HUES48 (cell line): ENCODE measurements at regions not wholly inside any gene's neighbourhood (a gene's known extent, or its start where the extent isn't known, plus 50 kb on each side); places are given as distances from the start of the nearest gene placed in this dataset.

ENCODE experiments used
- H3K27ac ChIP-seq: one replicate; pipeline ENCODE4 v1.7.0; 2013; ENCODE audit warnings: low read depth, low read length, inconsistent platforms
- H3K27me3 ChIP-seq: 2 replicates; pipeline ENCODE4 v1.6.1; 2013; ENCODE audit warnings: mild to moderate bottlenecking, low read length; ENCODE audit not compliant: control insufficient read depth, insufficient read depth
- H3K36me3 ChIP-seq: 2 replicates; pipeline ENCODE4 v1.6.1; 2013; ENCODE audit warnings: low read length; ENCODE audit not compliant: control insufficient read depth, insufficient read depth
- H3K4me1 ChIP-seq: 2 replicates; pipeline ENCODE4 v1.6.1; 2013; ENCODE audit warnings: mild to moderate bottlenecking, low read length; ENCODE audit not compliant: control insufficient read depth, insufficient read depth
- H3K4me3 ChIP-seq: 2 replicates; pipeline ENCODE4 v1.5.1; 2013; ENCODE audit warnings: mild to moderate bottlenecking, low read depth, low read length
- H3K9ac ChIP-seq: 2 replicates; pipeline ENCODE4 v1.6.1; 2013; ENCODE audit warnings: mild to moderate bottlenecking, low read depth, low read length, moderate library complexity
- H3K9me3 ChIP-seq: 2 replicates; pipeline ENCODE4 v1.6.1; 2013; ENCODE audit warnings: low read length; ENCODE audit not compliant: control insufficient read depth, insufficient read depth

GRCh38 chr2:56732946-56733345 is 549.2 kb downstream of the CCDC85A start:
- Histone ChIP-seq H3K9ac (no peak overlapping the region), H3K27me3 (no peaks in the 10 kb centered on the region), H3K36me3 (no peaks in the 10 kb centered on the region), H3K4me1 (no peaks in the 10 kb centered on the region), H3K27ac (no peak overlapping the region), H3K9me3 (no peaks in the 10 kb centered on the region), H3K4me3 (no peak overlapping the region)

- Histone ChIP-seq H3K27me3 (no peaks in the 10 kb centered on the region), H3K4me3 (no peak overlapping the region), H3K27ac (no peak overlapping the region), H3K9me3 (no peaks in the 10 kb centered on the region), H3K36me3 (no peaks in the 10 kb centered on the region), H3K9ac (no peak overlapping the region), H3K4me1 (no peaks in the 10 kb centered on the region)
These were observed 555.6 kb downstream of the CCDC85A start for GRCh38 chr2:56739413-56739812.

DNA sequence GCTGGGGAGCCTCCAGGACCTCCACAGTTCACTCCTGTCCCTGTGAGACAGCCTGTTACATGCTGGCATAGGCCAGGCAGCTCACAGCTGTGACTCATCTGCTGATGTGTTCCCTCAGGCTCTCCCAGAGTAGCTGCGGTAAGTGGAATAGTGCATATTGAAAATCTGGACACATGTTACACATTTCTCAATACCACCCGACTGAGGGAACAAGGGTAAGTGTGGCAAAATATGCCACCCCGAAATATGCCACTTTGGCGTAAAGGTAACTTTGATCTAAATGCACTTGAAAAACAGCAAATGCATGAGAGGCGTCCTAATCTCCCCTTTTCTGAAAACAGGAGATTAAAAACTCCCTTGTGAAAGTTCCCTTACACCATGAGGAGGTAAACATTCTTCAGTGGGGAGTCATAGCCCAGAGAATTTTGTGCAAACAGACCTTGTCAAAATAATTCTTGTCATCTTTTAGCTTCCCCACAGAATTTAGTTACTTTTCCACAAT is 557.9 kb downstream of the CCDC85A start:
- no peak overlapping the region for H3K4me3 ChIP-seq
- no peaks in the 10 kb centered on the region for H3K4me1 ChIP-seq
- H3K27me3 ChIP-seq: no peaks in the 10 kb centered on the region
- peak overlapping the region; percentile 61 for H3K27ac ChIP-seq
- H3K9ac ChIP-seq: no peak overlapping the region
- H3K9me3 ChIP-seq: no peaks in the 10 kb centered on the region
- H3K36me3 ChIP-seq: no peaks in the 10 kb centered on the region

- no peaks in the 10 kb centered on the region for H3K4me1 ChIP-seq
- no peaks in the 10 kb centered on the region for H3K9me3 ChIP-seq
- no peaks in the 10 kb centered on the region for H3K36me3 ChIP-seq
- no peak overlapping the region for H3K27ac ChIP-seq
- no peak overlapping the region for H3K4me3 ChIP-seq
- H3K27me3 ChIP-seq: no peaks in the 10 kb centered on the region
- H3K9ac ChIP-seq: no peak overlapping the region
These were observed 560.0 kb downstream of the CCDC85A start for GRCh38 chr2:56743807-56744206.

DNA sequence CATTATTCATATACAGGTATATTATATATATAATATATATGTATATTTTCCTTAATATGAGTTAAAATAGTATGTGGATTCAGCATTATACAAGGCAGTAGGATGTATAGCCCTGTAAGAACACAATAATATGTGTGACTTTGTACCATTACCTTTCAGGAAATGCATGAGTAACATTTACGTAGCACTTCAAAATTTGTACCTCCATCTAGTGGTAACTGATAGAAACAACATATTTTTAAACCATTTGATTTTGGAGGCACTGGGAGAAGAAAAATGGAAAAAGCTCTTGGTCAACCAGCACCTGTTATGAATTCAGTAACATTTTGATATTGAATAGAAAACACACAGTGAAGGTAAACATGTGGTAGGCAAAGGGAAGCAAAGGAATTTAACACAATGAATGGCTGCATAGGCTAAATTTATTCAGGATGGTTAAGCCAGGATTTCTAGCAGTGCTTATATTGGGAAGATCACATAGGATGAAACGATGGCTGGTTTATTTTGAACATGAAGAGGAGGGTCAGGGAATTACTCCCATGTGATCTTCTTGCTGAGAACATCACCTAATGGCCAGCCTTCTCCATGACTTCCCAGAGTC is 565.5 kb downstream of the CCDC85A start:
- H3K4me3 ChIP-seq: no peak overlapping the region
- no peak overlapping the region for H3K9ac ChIP-seq
- no peaks in the 10 kb centered on the region for H3K36me3 ChIP-seq
- no peaks in the 10 kb centered on the region for H3K4me1 ChIP-seq
- H3K27me3 ChIP-seq: no peaks in the 10 kb centered on the region
- H3K9me3 ChIP-seq: no peaks in the 10 kb centered on the region
- no peak overlapping the region for H3K27ac ChIP-seq

- Histone ChIP-seq H3K4me3 (no peak overlapping the region), H3K27ac (no peak overlapping the region), H3K9ac (no peak overlapping the region), H3K36me3 (no peaks in the 10 kb centered on the region), H3K4me1 (no peaks in the 10 kb centered on the region), H3K9me3 (no peaks in the 10 kb centered on the region), H3K27me3 (no peaks in the 10 kb centered on the region)
These were observed 569.4 kb downstream of the CCDC85A start for GRCh38 chr2:56753182-56753581.

- Histone ChIP-seq H3K4me1 (no peaks in the 10 kb centered on the region), H3K4me3 (no peak overlapping the region), H3K36me3 (no peaks in the 10 kb centered on the region), H3K27me3 (no peaks in the 10 kb centered on the region), H3K9me3 (no peaks in the 10 kb centered on the region), H3K27ac (no peak overlapping the region), H3K9ac (no peak overlapping the region)
These were observed 570.4 kb downstream of the CCDC85A start for GRCh38 chr2:56754066-56754615.

DNA sequence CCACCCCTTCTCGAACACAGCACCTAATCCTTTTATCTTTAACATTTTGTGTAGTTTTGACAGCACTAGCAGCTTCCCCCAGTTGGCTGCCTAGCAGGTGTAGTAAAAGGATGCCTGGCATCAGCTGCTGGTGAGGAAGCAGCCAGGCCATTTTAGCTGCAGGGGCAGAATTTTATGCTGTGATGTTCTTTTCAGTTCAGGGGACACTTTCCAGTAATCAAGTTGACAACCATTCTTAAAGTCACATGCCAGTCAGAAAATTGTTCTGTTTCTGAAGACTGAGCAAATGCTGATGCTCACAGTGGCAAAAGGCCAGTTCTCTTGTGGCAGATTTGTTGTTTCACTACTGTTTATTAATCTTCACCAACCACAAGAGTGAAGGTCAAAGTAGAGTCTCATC is 570.8 kb downstream of the CCDC85A start:
- no peak overlapping the region for H3K9ac ChIP-seq
- no peaks in the 10 kb centered on the region for H3K4me1 ChIP-seq
- no peaks in the 10 kb centered on the region for H3K9me3 ChIP-seq
- H3K27me3 ChIP-seq: no peaks in the 10 kb centered on the region
- no peak overlapping the region for H3K27ac ChIP-seq
- H3K36me3 ChIP-seq: no peaks in the 10 kb centered on the region
- H3K4me3 ChIP-seq: no peak overlapping the region

DNA sequence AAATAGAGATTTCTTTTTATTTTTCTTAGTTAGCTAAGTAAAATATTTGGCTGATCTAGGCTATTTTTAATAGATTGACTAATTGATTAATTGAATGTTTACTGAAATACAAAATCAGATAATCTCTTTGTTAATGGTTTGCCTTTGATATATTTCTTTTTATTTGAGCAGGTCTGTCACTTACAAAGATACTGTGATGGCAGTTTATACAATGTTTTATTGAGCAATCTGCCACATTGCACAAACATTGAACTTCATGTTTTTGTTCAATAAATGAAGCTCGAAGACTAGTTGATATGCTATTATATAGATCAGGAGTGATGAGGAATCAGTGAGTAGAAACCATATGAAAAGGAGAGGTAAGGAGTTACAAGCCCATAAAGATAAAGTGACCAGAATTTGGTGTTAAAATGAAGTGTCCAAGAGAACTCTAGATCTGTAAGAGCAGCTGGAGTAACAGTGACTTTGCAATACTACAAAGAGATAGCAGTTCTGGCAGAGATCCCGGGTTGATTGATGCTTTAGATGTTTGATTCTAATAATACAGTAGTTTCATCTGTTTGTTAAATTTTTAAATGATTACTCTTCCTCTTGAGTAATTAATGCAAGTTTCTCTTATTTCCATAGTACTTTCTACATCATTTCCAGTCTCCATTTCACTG is 574.2 kb downstream of the CCDC85A start:
- no peaks in the 10 kb centered on the region for H3K36me3 ChIP-seq
- H3K9me3 ChIP-seq: no peaks in the 10 kb centered on the region
- H3K27me3 ChIP-seq: no peaks in the 10 kb centered on the region
- no peak overlapping the region for H3K27ac ChIP-seq
- no peak overlapping the region for H3K9ac ChIP-seq
- H3K4me3 ChIP-seq: no peak overlapping the region
- no peaks in the 10 kb centered on the region for H3K4me1 ChIP-seq

DNA sequence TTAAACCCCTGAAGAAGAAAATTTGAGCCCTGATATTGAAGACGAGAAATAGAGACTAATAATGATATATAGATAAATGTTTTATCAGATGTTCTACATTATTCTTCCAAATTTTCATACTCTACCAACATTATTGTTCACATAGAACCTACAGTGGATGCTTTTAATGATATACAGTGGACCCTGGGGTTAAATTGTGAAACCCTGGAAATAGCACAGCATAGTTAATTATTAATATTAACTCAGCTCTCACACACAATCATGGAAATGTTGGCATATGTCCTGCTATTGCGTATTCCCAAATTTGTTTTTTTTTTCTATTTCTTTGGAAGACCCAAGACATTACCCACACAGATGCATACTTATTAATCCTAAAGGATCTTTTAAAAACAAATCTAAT is 579.9 kb downstream of the CCDC85A start:
- Histone ChIP-seq H3K4me3 (no peak overlapping the region), H3K36me3 (no peaks in the 10 kb centered on the region), H3K4me1 (no peaks in the 10 kb centered on the region), H3K9me3 (no peaks in the 10 kb centered on the region), H3K9ac (no peak overlapping the region), H3K27me3 (no peaks in the 10 kb centered on the region), H3K27ac (no peak overlapping the region)

DNA sequence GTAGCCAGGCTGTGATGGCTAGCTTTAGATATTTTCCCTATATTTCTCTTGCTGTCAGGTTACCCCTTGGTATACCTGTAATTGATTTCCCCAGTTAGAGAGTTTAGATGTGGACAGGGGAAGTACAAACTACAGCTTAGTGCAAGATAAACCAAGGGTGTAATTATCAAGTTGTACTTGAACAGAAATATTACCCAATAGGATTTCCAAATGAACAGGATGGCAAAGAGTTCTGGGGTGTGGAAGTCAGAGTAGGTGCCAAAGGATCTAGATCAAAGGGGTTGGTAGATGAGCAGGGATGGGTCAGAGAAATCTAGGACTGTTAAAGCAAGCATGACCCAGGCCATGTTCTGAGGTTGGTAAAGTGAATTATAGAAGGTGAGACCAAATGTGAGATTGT is 585.2 kb downstream of the CCDC85A start:
- no peaks in the 10 kb centered on the region for H3K9me3 ChIP-seq

More for the DNA sequence above, 585.2 kb downstream of the CCDC85A start:
- no peak overlapping the region for H3K27ac ChIP-seq
- H3K4me3 ChIP-seq: no peak overlapping the region
- no peaks in the 10 kb centered on the region for H3K4me1 ChIP-seq
- no peaks in the 10 kb centered on the region for H3K36me3 ChIP-seq
- no peak overlapping the region for H3K9ac ChIP-seq
- H3K27me3 ChIP-seq: no peaks in the 10 kb centered on the region
